Spleen (tissue), 7 donors: ENCODE measurements at regions not wholly inside any gene's neighbourhood (a gene's known extent, or its start where the extent isn't known, plus 50 kb on each side); places are given as distances from the start of the nearest gene placed in this dataset.

Source experiments
- CTCF ChIP-seq, 11 experiments: fragments of 200-600 bp in 7 of 11; fragments of 450-650 bp in 4 of 11; sonication (generic) in 4 of 11; IDR thresholded peaks in 8 of 11; conservative IDR thresholded peaks in 3 of 11; 1 replicate in 7 of 11; 2 replicates in 4 of 11; pipeline versions ENCODE4 v1.4.0 to v1.8.0; 2016 to 2021; ENCODE audit warnings: antibody characterized with exemption in 11 of 11, inconsistent platforms in 4 of 11, mild to moderate bottlenecking in 1 of 11
- POLR2A ChIP-seq, 3 donors: fragments of 450-650 bp; IDR thresholded peaks; one replicate each; pipeline ENCODE4 v1.5.1; 2017; ENCODE audit warnings: antibody characterized with exemption in 3 of 3, mild to moderate bottlenecking in 1 of 3
- POLR2AphosphoS5 ChIP-seq, 3 donors: sonication (generic); formaldehyde crosslinking; IDR thresholded peaks; one replicate each; pipeline ENCODE4 v1.5.1; 2017; ENCODE audit warnings: antibody characterized with exemption in 3 of 3
- donor health status: DM: no; HTN: no; CAD: no; lungs with moderate emphysema.
- donor health status: DM: no; HTN: no; CAD: no.
- donor health status: DM: no; HTN: no; CAD: no.

DNA sequence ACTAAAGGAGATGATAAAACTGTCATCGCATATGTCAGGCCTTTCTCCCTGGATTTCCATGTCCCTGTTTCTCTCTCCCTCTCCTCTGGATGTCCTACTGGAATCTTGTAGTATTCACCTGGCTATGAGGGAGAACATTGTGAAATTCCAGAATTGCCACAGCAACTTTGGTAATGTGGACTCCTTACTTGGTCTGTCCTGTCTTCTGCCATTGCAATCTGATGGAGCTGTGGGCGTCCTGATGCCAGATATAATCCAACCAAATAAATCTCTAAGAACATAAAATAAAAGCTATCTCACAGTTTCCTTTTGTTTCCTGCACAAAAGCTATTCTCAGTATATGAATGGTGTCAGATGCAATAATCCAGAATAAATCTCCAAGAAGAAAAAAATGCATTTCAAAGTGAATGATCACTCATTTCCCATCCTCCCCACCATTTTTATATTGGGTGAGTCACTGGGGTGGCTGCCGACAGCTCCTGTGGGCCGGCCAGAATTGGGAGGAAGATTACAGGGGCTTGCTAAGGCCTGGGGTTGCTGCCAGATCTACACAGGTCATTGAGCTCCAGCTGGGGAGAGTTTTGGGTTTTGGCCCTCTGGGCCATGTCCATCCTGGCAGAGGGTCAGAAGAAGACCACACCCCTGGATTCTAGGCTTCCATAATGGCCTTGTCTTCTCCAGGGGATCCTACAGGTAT lies 160.7 kb upstream of the PITX1 start:
- no peak for TF ChIP-seq CTCF (IDR thresholded peaks at IDR 0.05 in 8 of 11, conservative IDR thresholded peaks at IDR 0.05 in 3 of 11)
- no peak for TF ChIP-seq POLR2A (IDR thresholded peaks at IDR 0.05)
- no peak for TF ChIP-seq POLR2AphosphoS5 (IDR thresholded peaks at IDR 0.05)
